ENCODE measurements at regions not wholly inside any gene's neighbourhood (a gene's known extent, or its start where the extent isn't known, plus 50 kb on each side); places are given as distances from the start of the nearest gene placed in this dataset.
A peak's percentile ranks its signal among the peaks of the same experiment; 100 is the strongest.
"Not testable (repeated sequence)": the region's sequence is repeated elsewhere in the genome, so short reads cannot be mapped to it uniquely, and the experiment has no call there.

DNA sequence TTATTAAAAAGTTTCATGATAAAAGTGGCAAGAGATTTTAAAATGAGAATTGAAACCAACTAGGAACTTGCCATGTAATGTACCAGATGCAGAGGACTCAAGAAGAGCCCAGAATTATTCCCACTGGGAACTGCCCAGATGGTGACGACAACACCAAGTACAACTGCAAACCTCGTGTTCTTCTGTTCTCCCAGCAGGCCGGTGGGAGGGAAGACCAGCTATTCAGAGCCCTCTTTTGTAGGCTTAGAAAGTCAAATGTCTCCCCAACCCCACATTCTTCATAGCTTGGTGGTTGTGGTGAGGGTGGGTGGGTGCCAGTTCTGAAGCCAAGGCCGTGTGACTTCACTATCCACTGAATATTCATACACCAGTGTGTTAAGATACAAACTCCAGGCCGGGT lies 54.3 kb upstream of the ITGB1 start:
- H3K27ac ChIP-seq: no peak overlapping the region
- no peak for DNase-seq (ENCODE audit: low read depth, low spot score)

DNA sequence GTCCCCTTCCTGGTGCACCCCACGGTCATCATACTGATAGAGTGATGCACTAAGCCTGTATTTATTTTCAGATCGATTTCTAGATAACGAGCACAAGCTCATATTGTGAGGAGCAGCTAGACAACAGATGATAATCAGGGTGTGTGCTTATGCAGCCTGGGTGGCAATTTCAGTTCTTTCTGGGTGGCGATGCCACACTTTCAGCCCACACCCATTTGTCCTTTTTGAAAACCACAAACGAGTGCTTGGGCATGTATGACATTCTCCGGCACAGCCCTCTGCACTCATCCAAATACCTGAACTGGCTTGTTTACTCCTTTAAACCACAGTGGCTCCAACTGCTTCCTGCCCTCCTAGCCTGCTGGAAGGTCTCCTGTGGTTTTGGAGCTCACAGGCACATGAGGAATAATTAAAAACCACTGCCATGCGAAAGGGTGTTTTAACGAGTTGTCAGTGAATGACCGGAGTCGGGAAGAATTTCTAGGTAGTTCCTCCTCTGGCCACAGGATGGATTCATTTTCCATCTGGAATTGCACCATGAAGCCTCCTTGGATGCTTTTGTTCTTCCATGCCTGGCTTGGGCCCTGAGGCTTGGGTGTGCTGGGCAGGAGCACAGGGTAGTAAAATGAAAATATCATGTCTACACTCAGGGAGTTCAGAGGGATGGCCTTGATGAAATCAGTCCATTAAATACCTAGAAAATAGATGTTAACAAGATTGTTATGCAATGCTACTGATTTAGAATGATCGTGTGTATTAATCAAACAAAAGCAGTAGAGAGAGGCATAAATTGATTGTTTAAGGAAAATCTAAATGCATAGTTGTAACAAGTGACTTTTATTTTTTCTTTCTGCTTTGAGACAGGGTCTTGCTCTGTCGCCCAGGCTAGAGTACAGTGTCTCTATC lies 52.4 kb upstream of the ITGB1 start:
- H3K27ac ChIP-seq: peak overlapping the region; percentile 85
- DNase-seq (ENCODE audit: low read depth, low spot score): peak; percentile 93

DNA sequence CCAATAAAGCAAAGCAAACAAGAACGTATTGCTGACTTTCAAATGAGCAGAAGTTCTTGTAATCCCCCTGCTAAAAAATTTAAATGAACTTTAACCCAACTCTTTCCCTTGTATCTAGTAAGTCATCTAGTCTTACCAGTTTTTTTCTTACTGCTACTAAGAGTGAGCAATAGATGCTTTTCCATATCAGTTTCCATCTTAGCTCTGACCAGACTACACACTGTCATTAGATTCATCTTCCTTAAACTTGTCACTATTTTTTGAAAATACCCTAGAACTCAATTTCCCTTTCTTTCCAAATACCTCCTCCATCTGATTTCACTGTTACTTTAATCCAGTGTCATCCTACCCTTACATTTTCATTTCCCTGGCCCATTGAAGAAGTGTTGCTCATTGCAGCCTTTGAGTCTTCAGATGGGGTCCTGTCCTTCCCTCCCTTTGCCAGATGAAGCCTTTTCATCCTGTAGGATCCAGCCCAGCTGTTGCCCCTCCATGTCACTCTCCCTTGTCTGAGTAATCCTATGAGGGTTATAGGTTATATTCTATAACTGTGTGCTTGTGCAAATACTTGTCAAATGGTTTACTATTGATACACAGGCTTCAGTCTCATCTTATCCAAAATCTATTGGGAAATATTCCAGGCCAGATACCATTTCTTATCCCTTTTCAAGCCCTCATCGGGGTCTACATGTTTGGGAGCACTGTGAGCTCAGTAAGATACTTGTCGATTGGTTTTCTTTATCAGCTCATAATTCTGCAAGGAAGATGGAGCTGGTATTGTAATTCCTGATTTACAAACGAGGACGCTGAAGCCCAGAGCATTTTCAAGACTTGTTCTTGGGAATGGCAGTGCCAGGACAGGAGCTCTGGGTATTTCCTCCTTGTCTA lies 51.5 kb upstream of the ITGB1 start:
- H3K27ac ChIP-seq: peak overlapping the region; percentile 85
- no peak for DNase-seq (ENCODE audit: low read depth, low spot score)

DNA sequence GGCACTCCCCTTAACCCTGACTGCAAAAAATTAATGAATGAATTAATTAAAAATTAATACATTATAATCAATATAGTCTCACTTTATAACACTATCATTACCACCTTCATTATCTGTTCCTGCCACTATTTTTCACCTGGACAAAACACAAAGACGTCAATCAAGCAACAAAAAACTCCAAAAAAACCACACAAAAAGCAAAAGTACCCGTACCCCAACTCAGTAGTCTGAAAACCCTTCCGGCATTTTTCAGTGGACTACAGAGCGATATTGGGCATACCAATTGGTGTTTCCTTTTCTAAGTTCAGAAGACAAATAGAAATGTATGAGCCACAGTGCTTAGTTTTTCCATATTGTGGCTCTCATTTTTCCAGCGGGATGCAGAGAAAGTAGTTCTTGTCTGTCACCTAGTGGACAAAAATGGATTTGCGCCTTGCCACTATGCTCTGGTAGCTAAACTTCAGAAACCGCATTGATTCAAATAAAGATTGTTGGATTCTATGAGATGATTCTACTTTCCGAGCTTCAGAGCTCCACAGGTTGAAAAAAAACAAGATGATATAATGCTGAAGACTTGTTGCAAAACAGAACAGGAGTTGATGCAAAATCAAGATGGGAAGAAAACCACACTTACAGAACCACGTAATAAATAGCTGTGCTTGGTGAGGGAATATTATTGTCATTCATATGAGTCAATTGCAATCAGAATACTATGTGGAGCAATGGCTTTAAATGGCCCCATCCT lies 50.6 kb upstream of the ITGB1 start:
- DNase-seq (ENCODE audit: low read depth, low spot score): no peak
- H3K27ac ChIP-seq: peak overlapping the region; percentile 85

DNA sequence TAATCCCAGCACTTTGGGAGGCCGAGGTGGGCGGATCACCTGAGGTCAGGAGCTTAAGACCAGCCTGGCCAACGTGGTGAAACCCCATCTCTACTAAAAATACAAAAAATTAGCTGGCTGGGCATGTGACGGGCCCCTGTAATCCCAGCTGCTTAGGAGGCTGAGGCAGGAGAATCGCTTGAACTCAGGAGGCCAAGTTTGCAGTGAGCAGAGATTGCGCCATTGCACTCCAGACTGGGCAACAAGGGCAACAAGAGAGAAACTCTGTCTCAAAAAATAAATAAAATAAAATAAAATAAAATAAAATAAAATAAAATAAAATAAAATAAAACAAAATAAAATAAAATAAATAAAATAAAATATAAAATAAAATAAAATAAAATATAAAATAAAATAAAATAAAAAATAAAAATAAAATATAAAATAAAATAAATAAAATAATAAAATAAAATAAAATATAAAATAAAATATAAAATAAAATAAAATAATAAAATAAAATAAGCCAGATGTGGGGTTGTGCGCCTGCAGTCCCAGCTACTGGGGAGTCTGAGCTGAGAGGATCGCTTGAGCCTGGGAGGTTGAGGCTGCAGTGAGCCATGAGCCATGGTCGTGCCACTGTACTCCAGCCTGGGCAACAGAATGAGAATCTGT lies 49.8 kb upstream of the ITGB1 start:
- H3K27ac ChIP-seq: peak overlapping the region; percentile 85
- not testable (repeated sequence) for DNase-seq (ENCODE audit: low read depth, low spot score)

All from epithelial cell of prostate (primary cell).